Neural progenitor cell (in vitro differentiated cells): ENCODE measurements at regions not wholly inside any gene's neighbourhood (a gene's known extent, or its start where the extent isn't known, plus 50 kb on each side); places are given as distances from the start of the nearest gene placed in this dataset.

Source experiments
- EZH2 ChIP-seq: fragments of 200-600 bp; sonication (generic); IDR thresholded peaks from 2 replicates; pipeline ENCODE4 v1.6.1; 2017; ENCODE audit warnings: antibody characterized with exemption, mild to moderate bottlenecking, moderate library complexity
- TF ChIP-seq, protein P1 (sequence below): fragments of 200-600 bp; sonication (generic); IDR thresholded peaks from 2 replicates; pipeline ENCODE4 v1.5.1; 2017; ENCODE audit warnings: antibody characterized with exemption, mild to moderate bottlenecking

- TF ChIP-seq, protein P1, sequence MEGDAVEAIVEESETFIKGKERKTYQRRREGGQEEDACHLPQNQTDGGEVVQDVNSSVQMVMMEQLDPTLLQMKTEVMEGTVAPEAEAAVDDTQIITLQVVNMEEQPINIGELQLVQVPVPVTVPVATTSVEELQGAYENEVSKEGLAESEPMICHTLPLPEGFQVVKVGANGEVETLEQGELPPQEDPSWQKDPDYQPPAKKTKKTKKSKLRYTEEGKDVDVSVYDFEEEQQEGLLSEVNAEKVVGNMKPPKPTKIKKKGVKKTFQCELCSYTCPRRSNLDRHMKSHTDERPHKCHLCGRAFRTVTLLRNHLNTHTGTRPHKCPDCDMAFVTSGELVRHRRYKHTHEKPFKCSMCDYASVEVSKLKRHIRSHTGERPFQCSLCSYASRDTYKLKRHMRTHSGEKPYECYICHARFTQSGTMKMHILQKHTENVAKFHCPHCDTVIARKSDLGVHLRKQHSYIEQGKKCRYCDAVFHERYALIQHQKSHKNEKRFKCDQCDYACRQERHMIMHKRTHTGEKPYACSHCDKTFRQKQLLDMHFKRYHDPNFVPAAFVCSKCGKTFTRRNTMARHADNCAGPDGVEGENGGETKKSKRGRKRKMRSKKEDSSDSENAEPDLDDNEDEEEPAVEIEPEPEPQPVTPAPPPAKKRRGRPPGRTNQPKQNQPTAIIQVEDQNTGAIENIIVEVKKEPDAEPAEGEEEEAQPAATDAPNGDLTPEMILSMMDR = no peak
- no peak for TF ChIP-seq EZH2
These were observed 104.2 kb downstream of the NPY start for GRCh38 chr7:24388212-24388611.
